WTC11 (cell line): ENCODE measurements at regions not wholly inside any gene's neighbourhood (a gene's known extent, or its start where the extent isn't known, plus 50 kb on each side); places are given as distances from the start of the nearest gene placed in this dataset.

Experiments used
- ATAC-seq: fragments of 200-7000 bp; cut with Tn5 transposase; 2 replicates; pipeline ENCODE4 v1.10.0; 2021; ENCODE audit warnings: mild to moderate bottlenecking, moderate library complexity
- CTCF ChIA-PET: fragments of 300-600 bp; sonication (Branson Sonifier 250); formaldehyde crosslinking; loops from one replicate; lab custom pipeline; 2021; ENCODE audit warnings: antibody characterized with exemption; lab: Charles Lee
- POLR2A ChIA-PET: fragments of 350-600 bp; sonication (Branson Sonifier 250); formaldehyde crosslinking; loops from one replicate; lab custom pipeline; 2021; ENCODE audit warnings: antibody characterized with exemption; lab: Charles Lee
- DNase-seq: peaks from one replicate; pipeline ENCODE4 v3.0.0; 2021; ENCODE audit warnings: low spot score
- H3K27ac Mint-ChIP-seq: 2 replicates; pipeline ENCODE4 v1.8.0; 2021; ENCODE audit warnings: mixed read lengths
- H3K27me3 Mint-ChIP-seq: 2 replicates; pipeline ENCODE4 v1.8.0; 2021; ENCODE audit warnings: low read depth, mild to moderate bottlenecking, moderate library complexity, mixed read lengths
- H3K36me3 Mint-ChIP-seq: 2 replicates; pipeline ENCODE4 v1.8.0; 2021; ENCODE audit warnings: mixed read lengths
- H3K4me1 Mint-ChIP-seq: 2 replicates; pipeline ENCODE4 v1.8.0; 2022; ENCODE audit warnings: mixed read lengths
- H3K4me3 Mint-ChIP-seq: 2 replicates; pipeline ENCODE4 v1.8.0; 2021; ENCODE audit warnings: mild to moderate bottlenecking, moderate library complexity, mixed read lengths
- H3K9me3 Mint-ChIP-seq: 2 replicates; pipeline ENCODE4 v1.8.0; 2021; ENCODE audit warnings: mixed read lengths
- ETV6 ChIP-seq: sonication (generic); formaldehyde crosslinking; IDR thresholded peaks from 2 replicates; pipeline ENCODE4 v1.8.1; 2022; ENCODE audit warnings: mild to moderate bottlenecking, missing genetic modification reagents
- FOXJ3 ChIP-seq: sonication (generic); formaldehyde crosslinking; IDR thresholded peaks from 2 replicates; pipeline ENCODE4 v1.9.0; 2021; ENCODE audit warnings: missing genetic modification reagents, mild to moderate bottlenecking, borderline replicate concordance
- FOXK1 ChIP-seq: sonication (generic); formaldehyde crosslinking; IDR thresholded peaks from 2 replicates; pipeline ENCODE4 v1.8.0; 2022; ENCODE audit warnings: mild to moderate bottlenecking, moderate library complexity, missing genetic modification reagents
- FOXP1 ChIP-seq: sonication (generic); formaldehyde crosslinking; IDR thresholded peaks from 2 replicates; pipeline ENCODE4 v1.8.0; 2022; ENCODE audit warnings: missing genetic modification reagents, mild to moderate bottlenecking, moderate library complexity, borderline replicate concordance
- GTF2I ChIP-seq: fragments of 250-450 bp; sonication (Bioruptor Pico); conservative IDR thresholded peaks from 2 replicates; pipeline ENCODE4 v1.4.0; 2021; ENCODE audit warnings: mild to moderate bottlenecking
- MXD4 ChIP-seq: fragments of 250-450 bp; sonication (Bioruptor Pico); IDR thresholded peaks from 2 replicates; pipeline ENCODE4 v1.8.0; 2021; ENCODE audit warnings: mild to moderate bottlenecking, moderate library complexity, borderline replicate concordance
- MYBL2 ChIP-seq: sonication (generic); formaldehyde crosslinking; IDR thresholded peaks from 2 replicates; pipeline ENCODE4 v1.8.1; 2023; ENCODE audit warnings: mild to moderate bottlenecking, moderate library complexity, missing genetic modification reagents
- NFATC4 ChIP-seq: fragments of 250-450 bp; sonication (Bioruptor Pico); IDR thresholded peaks from 2 replicates; pipeline ENCODE4 v1.9.0; 2021; ENCODE audit warnings: mild to moderate bottlenecking
- NR1H2 ChIP-seq: sonication (generic); formaldehyde crosslinking; IDR thresholded peaks from 2 replicates; pipeline ENCODE4 v1.9.0; 2021; ENCODE audit warnings: mild to moderate bottlenecking, moderate library complexity, missing genetic modification reagents
- RELA ChIP-seq: sonication (generic); formaldehyde crosslinking; IDR thresholded peaks from 2 replicates; pipeline ENCODE4 v1.8.1; 2022; ENCODE audit warnings: missing genetic modification reagents, mild to moderate bottlenecking, borderline replicate concordance
- SP1 ChIP-seq: sonication (generic); formaldehyde crosslinking; conservative IDR thresholded peaks from 2 replicates; pipeline ENCODE4 v1.8.1; 2022; ENCODE audit warnings: missing genetic modification reagents
- TEAD1 ChIP-seq: sonication (generic); formaldehyde crosslinking; IDR thresholded peaks from 2 replicates; pipeline ENCODE4 v1.8.0; 2022; ENCODE audit warnings: mild to moderate bottlenecking, missing genetic modification reagents
- TP53 ChIP-seq: sonication (generic); formaldehyde crosslinking; IDR thresholded peaks from 2 replicates; pipeline ENCODE4 v1.8.1; 2023; ENCODE audit warnings: mild to moderate bottlenecking, missing genetic modification reagents
- ZNF138 ChIP-seq: sonication (generic); formaldehyde crosslinking; conservative IDR thresholded peaks from 2 replicates; pipeline ENCODE4 v1.8.1; 2022; ENCODE audit warnings: mild to moderate bottlenecking, moderate library complexity, missing genetic modification reagents
- ZNF219 ChIP-seq: sonication (generic); formaldehyde crosslinking; IDR thresholded peaks from 2 replicates; pipeline ENCODE4 v1.8.0; 2023; ENCODE audit warnings: missing genetic modification reagents, mild to moderate bottlenecking, borderline replicate concordance
- ZNF232 ChIP-seq: sonication (generic); formaldehyde crosslinking; IDR thresholded peaks from 2 replicates; pipeline ENCODE4 v1.8.0; 2022; ENCODE audit warnings: mild to moderate bottlenecking, missing genetic modification reagents
- ZNF416 ChIP-seq: fragments of 250-450 bp; sonication (Bioruptor Pico); IDR thresholded peaks from 2 replicates; pipeline ENCODE4 v1.9.0; 2021; ENCODE audit warnings: mild to moderate bottlenecking, inconsistent platforms
- TF ChIP-seq, protein P1 (sequence below): fragments of 250-450 bp; sonication (Bioruptor Pico); IDR thresholded peaks from 2 replicates; pipeline ENCODE4 v2.1.2; 2022; ENCODE audit warnings: mild to moderate bottlenecking, moderate library complexity
- TF ChIP-seq, protein P2 (sequence below): fragments of 250-450 bp; sonication (Bioruptor Pico); IDR thresholded peaks from 2 replicates; pipeline ENCODE4 v1.9.0; 2021; ENCODE audit warnings: moderate library complexity, mild to moderate bottlenecking, inconsistent platforms, borderline replicate concordance
- TF ChIP-seq, protein P3 (sequence below): sonication (generic); formaldehyde crosslinking; IDR thresholded peaks from 2 replicates; pipeline ENCODE4 v1.8.0; 2023; ENCODE audit warnings: mild to moderate bottlenecking, missing genetic modification reagents
- TF ChIP-seq, protein P4 (sequence below): sonication (generic); formaldehyde crosslinking; IDR thresholded peaks from 2 replicates; pipeline ENCODE4 v1.8.0; 2022; ENCODE audit warnings: mild to moderate bottlenecking, missing genetic modification reagents
- TF ChIP-seq, protein P5 (sequence below): sonication (generic); formaldehyde crosslinking; IDR thresholded peaks from 2 replicates; pipeline ENCODE4 v1.8.0; 2023; ENCODE audit warnings: missing genetic modification reagents
- TF ChIP-seq, protein P6 (sequence below): sonication (generic); formaldehyde crosslinking; IDR thresholded peaks from 2 replicates; pipeline ENCODE4 v1.8.1; 2022; ENCODE audit warnings: mild to moderate bottlenecking, missing genetic modification reagents, moderate library complexity, borderline replicate concordance
- TF ChIP-seq, protein P7 (sequence below): fragments of 200-600 bp; IDR thresholded peaks from 2 replicates; pipeline ENCODE4 v1.8.0; 2022; ENCODE audit warnings: antibody characterized with exemption

DNA sequence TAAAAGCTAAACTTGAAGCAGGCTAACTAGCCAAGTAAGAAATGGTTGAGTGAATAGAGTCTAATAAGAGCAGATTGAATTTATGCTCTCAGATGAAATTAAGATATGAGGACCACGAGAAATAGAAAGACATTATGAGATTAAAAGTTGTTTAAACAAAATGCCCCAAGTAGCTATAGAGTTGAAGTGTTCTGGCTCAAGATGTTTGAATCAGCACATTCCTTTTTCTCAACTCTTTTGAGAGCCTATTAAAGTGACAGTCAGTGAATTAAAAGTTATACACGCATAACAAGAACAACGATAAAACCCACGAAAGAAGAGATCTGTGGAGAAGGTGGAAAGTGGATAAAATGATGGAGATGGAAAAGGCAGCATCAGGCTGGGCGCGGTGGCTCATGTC lies 322.2 kb upstream of the ANKRD30A start:
- DNase-seq (no peak), ATAC-seq (no peak)
- CTCF ChIA-PET: no interaction called here
- no peak overlapping the region for H3K27ac Mint-ChIP-seq
- no peaks in the 10 kb centered on the region for H3K9me3 Mint-ChIP-seq
- no peaks in the 10 kb centered on the region for H3K27me3 Mint-ChIP-seq
- H3K4me3 Mint-ChIP-seq: no peak overlapping the region
- POLR2A ChIA-PET: no interaction called here
- H3K36me3 Mint-ChIP-seq: no peaks in the 10 kb centered on the region
- no peaks in the 10 kb centered on the region for H3K4me1 Mint-ChIP-seq
- no peak for TF ChIP-seq ZNF232 (CRISPR knock-in tag)
- TF ChIP-seq, protein P1, sequence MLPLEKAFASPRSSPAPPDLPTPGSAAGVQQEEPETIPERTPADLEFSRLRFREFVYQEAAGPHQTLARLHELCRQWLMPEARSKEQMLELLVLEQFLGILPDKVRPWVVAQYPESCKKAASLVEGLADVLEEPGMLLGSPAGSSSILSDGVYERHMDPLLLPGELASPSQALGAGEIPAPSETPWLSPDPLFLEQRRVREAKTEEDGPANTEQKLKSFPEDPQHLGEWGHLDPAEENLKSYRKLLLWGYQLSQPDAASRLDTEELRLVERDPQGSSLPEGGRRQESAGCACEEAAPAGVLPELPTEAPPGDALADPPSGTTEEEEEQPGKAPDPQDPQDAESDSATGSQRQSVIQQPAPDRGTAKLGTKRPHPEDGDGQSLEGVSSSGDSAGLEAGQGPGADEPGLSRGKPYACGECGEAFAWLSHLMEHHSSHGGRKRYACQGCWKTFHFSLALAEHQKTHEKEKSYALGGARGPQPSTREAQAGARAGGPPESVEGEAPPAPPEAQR (CRISPR knock-in tag): no peak
- TF ChIP-seq FOXK1 (CRISPR knock-in tag): no peak
- TF ChIP-seq ETV6 (CRISPR knock-in tag): no peak
- TF ChIP-seq, protein P2, sequence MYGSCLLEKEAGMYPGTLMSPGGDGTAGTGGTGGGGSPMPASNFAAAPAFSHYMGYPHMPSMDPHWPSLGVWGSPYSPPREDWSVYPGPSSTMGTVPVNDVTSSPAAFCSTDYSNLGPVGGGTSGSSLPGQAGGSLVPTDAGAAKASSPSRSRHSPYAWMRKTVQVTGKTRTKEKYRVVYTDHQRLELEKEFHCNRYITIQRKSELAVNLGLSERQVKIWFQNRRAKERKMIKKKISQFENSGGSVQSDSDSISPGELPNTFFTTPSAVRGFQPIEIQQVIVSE: no peak
- no peak for TF ChIP-seq ZNF219
- TF ChIP-seq GTF2I (CRISPR knock-in tag): no peak
- TF ChIP-seq, protein P3, sequence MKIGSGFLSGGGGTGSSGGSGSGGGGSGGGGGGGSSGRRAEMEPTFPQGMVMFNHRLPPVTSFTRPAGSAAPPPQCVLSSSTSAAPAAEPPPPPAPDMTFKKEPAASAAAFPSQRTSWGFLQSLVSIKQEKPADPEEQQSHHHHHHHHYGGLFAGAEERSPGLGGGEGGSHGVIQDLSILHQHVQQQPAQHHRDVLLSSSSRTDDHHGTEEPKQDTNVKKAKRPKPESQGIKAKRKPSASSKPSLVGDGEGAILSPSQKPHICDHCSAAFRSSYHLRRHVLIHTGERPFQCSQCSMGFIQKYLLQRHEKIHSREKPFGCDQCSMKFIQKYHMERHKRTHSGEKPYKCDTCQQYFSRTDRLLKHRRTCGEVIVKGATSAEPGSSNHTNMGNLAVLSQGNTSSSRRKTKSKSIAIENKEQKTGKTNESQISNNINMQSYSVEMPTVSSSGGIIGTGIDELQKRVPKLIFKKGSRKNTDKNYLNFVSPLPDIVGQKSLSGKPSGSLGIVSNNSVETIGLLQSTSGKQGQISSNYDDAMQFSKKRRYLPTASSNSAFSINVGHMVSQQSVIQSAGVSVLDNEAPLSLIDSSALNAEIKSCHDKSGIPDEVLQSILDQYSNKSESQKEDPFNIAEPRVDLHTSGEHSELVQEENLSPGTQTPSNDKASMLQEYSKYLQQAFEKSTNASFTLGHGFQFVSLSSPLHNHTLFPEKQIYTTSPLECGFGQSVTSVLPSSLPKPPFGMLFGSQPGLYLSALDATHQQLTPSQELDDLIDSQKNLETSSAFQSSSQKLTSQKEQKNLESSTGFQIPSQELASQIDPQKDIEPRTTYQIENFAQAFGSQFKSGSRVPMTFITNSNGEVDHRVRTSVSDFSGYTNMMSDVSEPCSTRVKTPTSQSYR: no peak
- TF ChIP-seq ZNF416: no peak
- TF ChIP-seq NFATC4: no peak
- TF ChIP-seq SP1 (CRISPR knock-in tag): no peak
- TF ChIP-seq TEAD1: no peak
- TF ChIP-seq, protein P4, sequence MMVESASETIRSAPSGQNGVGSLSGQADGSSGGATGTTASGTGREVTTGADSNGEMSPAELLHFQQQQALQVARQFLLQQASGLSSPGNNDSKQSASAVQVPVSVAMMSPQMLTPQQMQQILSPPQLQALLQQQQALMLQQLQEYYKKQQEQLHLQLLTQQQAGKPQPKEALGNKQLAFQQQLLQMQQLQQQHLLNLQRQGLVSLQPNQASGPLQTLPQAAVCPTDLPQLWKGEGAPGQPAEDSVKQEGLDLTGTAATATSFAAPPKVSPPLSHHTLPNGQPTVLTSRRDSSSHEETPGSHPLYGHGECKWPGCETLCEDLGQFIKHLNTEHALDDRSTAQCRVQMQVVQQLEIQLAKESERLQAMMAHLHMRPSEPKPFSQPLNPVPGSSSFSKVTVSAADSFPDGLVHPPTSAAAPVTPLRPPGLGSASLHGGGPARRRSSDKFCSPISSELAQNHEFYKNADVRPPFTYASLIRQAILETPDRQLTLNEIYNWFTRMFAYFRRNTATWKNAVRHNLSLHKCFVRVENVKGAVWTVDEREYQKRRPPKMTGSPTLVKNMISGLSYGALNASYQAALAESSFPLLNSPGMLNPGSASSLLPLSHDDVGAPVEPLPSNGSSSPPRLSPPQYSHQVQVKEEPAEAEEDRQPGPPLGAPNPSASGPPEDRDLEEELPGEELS (CRISPR knock-in tag): no peak
- no peak for TF ChIP-seq TP53 (CRISPR knock-in tag)
- TF ChIP-seq, protein P5, sequence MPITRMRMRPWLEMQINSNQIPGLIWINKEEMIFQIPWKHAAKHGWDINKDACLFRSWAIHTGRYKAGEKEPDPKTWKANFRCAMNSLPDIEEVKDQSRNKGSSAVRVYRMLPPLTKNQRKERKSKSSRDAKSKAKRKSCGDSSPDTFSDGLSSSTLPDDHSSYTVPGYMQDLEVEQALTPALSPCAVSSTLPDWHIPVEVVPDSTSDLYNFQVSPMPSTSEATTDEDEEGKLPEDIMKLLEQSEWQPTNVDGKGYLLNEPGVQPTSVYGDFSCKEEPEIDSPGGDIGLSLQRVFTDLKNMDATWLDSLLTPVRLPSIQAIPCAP: no peak

DNA sequence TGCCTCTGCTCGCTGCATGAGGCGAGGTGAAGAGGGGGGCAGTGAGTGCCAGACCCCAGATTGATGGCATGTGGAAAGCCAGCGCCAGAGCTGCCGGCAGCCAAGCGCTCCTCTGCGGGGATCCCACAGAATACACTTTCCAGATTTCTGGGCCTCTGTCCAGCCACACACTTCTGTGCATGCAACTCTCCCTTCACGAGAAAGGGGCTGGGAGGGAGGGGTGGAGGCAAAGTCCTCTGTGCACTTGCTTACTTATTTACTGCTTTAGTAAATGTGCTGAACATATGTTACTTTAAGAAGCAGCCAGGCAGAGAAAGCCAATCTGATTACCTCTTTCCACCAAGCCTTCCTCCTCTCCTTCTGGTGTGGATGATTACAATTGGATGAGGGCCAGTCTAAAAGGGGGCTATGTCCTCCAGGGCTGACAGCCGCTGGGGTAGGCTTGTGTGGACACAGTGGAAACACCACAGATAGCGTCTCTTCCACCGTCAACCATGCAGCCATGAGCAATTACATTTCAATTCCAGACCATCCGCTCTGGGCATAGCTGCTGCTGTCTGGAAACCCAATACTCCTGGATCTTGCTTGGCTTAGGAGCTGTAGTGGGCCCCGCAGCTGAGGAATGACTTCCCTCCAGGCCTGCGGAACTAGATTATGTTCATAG lies 322.8 kb upstream of the ANKRD30A start:
- POLR2A ChIA-PET: no interaction called here
- H3K4me1 Mint-ChIP-seq: no peaks in the 10 kb centered on the region
- H3K27ac Mint-ChIP-seq: no peak overlapping the region
- ATAC-seq (no peak; the same call in 1 of the 2 replicates), DNase-seq (no peak)
- H3K4me3 Mint-ChIP-seq: no peak overlapping the region
- no peaks in the 10 kb centered on the region for H3K9me3 Mint-ChIP-seq
- no peaks in the 10 kb centered on the region for H3K36me3 Mint-ChIP-seq
- CTCF ChIA-PET: no interaction called here
- no peaks in the 10 kb centered on the region for H3K27me3 Mint-ChIP-seq
- TF ChIP-seq NR1H2 (CRISPR knock-in tag) (no peak), NFATC4 (no peak), ZNF232 (CRISPR knock-in tag) (no peak), MXD4 (no peak), FOXP1 (CRISPR knock-in tag) (no peak), FOXJ3 (CRISPR knock-in tag) (no peak), RELA (CRISPR knock-in tag) (no peak), MYBL2 (CRISPR knock-in tag) (no peak), ZNF138 (CRISPR knock-in tag) (no peak)
- TF ChIP-seq, protein P6, sequence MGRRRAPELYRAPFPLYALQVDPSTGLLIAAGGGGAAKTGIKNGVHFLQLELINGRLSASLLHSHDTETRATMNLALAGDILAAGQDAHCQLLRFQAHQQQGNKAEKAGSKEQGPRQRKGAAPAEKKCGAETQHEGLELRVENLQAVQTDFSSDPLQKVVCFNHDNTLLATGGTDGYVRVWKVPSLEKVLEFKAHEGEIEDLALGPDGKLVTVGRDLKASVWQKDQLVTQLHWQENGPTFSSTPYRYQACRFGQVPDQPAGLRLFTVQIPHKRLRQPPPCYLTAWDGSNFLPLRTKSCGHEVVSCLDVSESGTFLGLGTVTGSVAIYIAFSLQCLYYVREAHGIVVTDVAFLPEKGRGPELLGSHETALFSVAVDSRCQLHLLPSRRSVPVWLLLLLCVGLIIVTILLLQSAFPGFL: no peak
- TF ChIP-seq, protein P2: no peak
- TF ChIP-seq, protein P7, sequence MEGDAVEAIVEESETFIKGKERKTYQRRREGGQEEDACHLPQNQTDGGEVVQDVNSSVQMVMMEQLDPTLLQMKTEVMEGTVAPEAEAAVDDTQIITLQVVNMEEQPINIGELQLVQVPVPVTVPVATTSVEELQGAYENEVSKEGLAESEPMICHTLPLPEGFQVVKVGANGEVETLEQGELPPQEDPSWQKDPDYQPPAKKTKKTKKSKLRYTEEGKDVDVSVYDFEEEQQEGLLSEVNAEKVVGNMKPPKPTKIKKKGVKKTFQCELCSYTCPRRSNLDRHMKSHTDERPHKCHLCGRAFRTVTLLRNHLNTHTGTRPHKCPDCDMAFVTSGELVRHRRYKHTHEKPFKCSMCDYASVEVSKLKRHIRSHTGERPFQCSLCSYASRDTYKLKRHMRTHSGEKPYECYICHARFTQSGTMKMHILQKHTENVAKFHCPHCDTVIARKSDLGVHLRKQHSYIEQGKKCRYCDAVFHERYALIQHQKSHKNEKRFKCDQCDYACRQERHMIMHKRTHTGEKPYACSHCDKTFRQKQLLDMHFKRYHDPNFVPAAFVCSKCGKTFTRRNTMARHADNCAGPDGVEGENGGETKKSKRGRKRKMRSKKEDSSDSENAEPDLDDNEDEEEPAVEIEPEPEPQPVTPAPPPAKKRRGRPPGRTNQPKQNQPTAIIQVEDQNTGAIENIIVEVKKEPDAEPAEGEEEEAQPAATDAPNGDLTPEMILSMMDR: no peak
